Effector CD4-positive, alpha-beta T cell (primary cell): ENCODE measurements at regions not wholly inside any gene's neighbourhood (a gene's known extent, or its start where the extent isn't known, plus 50 kb on each side); places are given as distances from the start of the nearest gene placed in this dataset.

Source experiments
- DNase-seq: peaks from one replicate; pipeline ENCODE4 v3.0.0-alpha.2; 2020

DNA sequence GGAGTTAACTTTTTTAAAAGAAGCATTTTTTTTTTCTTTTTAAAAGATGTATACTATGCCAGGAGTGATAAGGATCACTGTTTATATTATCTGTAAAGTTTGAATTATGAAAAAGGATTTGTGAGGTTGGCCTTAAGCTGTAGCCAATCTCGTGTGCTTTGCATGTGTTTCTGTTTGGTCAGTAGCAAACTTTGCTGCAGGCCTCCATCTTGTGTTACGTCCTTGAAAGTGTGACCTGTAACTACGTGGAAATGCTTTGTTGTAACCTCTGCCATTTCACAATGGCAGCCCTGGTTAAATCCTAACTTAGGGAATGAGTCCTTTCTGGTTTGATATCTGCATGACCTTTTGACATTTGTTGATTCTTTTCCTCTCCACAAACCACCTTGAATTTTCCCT is 1345.6 kb downstream of the NSUN3 start:
- DNase-seq, result no peak

DNA sequence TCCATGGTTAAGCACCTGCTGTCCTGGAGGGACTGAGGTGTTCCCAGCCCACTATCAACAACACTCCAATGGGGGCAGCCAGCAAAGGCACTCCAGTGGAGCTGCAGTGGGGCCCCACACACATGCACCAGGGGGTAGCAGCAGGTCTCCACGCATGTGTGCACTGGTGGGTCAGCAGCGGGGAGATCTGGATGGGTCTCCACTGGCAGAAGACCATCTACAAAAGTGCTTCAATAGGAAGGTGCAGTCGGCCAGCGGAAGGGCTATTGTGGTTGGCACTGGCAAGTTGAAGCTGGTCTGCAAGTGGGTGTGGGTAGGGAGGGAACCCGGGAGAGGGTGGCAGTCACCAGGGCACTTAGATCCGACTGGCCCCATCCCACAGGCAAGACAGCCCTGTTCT is 1355.4 kb downstream of the NSUN3 start:
- DNase-seq, result no peak

- no peak for DNase-seq
Measured at GRCh38 chr3:95424279-95424678, 1361.4 kb downstream of the NSUN3 start.

DNA sequence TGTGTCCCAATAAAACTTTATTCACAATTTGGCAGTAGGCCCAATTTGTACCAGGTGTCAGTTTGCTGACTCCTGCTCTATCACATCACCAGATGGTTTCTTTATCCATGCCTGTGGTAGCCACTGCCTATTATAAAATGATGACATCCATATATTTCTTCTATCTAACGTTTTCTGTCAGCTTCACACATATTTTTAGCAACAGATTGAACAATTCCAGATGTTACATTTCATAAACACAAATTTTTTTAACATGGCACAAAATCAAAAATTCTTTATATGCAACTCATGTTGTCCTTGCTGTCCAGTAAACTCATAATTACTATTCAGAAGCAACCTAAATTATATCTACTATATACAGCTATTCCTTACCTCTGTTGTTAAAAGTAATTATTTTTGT is 1371.6 kb downstream of the NSUN3 start:
- no peak for DNase-seq

- no peak for DNase-seq
Measured at GRCh38 chr3:95437409-95437808, 1374.5 kb downstream of the NSUN3 start.

DNA sequence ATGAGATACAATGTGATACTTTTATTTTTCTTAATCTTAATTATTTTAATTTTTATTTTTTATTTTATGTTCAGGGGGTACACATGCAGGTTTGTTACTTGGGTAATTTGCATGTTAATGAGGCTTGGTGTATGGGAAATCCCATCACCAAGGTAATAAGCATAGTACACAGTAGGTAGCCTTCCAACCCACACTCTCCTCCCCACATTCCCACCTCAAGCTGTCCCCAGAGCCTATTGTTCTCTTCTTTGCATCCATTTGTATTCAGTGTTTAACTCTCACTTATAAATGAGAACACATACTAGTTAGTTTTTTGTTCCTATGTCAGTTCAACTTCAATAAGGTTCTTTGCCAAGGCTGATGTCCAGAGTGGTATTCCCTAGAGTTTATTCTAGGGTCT is 1375.4 kb downstream of the NSUN3 start:
- DNase-seq, result no peak

DNA sequence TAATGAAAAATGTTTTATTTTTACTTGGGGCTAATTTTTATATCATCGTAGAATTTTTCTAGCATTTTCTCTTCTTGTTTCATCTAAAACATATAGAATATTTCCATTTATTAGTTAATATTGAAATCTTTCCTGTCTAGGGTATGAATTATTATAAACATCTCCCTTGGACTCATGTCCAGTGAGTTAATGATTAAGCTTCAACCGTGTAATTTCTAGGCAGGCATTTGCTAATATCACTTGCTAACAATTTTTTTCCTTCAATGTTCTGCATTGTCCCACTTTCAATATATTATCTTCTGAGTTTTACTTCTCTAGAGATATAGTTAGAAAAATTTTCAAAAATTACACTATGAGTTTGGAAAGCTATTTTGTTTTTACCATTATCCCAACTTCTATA is 1371.6 kb upstream of the EPHA6 start:
- no peak for DNase-seq

- no peak for DNase-seq
Measured at GRCh38 chr3:95449841-95450240, 1364.6 kb upstream of the EPHA6 start.

DNA sequence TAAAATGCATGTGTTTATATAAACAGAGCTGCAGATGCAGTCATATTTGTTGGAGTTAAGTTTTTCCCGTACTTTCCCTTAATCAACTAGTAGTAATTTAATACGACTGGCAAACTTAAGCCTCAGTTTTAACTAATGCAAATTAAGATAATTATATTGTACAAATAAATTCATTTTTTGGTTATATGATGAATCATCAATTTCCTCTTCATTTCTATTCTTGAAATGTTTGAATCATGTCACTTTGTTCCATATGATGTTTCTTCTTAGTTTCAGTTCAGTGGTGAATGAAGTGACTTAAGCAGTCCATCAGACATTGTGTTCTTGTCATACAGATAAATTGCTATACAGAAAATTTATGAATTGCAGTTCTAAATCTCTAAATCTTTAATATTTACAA is 1361.2 kb upstream of the EPHA6 start:
- DNase-seq, result no peak

DNA sequence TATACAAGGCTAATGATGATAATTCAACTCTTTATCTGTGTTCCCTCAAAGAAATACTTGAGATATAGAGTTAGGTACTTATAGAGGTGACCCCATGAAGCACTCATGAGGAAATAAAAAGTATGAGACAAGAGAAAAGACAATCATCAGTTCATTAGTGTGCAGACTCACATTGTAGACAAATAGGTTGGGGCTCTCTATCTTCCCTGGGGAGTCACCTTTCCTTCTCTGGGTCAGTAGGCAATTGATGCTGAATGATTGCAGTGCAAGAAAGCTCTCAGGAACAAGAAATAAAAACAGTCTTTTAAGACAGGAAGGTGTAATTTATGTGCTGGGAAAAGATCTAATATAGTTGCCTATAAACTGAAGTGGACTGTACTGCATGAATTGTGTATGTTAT is 1357.6 kb upstream of the EPHA6 start:
- DNase-seq, result no peak

DNA sequence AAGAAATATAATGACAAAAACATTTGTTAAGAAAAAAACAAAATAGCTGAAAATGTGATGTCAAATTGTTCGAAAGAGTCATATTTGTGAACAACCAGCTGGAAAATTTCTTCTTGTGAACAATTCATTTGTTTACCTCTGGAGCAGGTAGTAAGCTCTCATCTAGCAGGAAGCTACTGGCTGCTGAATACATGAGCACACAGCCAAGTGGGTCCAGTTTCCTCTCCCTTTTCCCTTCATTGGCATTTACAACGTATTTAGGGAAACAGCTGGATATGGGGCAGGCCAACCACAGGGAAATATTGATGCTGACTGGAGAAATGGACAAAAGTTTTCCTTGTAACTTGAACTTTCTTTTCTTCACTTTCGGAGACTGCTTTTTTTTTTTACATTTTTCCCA is 1354.7 kb upstream of the EPHA6 start:
- no peak for DNase-seq

GRCh38 chr3:95460274-95460673 is 1354.1 kb upstream of the EPHA6 start:
- DNase-seq, result no peak

- no peak for DNase-seq
Measured at GRCh38 chr3:95462161-95462560, 1352.2 kb upstream of the EPHA6 start.

DNA sequence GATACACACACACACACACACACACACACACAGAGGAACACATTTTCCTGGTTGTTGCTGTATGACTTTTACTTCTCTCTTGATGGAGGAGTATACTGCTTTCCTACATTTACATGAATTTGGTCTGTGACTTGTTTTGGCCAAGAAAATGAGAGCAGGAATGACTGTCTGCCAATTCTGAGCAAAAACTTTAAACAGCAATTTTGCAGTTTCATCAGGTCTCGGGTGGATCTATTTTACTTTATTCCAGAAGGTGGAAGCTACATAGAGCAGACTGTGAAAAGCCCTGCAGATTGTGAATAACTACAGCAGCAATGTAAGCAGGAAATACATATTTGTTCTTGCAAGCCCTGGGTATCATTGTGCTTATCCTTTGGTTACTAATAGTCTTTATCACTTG is 1350.0 kb upstream of the EPHA6 start:
- no peak for DNase-seq

DNA sequence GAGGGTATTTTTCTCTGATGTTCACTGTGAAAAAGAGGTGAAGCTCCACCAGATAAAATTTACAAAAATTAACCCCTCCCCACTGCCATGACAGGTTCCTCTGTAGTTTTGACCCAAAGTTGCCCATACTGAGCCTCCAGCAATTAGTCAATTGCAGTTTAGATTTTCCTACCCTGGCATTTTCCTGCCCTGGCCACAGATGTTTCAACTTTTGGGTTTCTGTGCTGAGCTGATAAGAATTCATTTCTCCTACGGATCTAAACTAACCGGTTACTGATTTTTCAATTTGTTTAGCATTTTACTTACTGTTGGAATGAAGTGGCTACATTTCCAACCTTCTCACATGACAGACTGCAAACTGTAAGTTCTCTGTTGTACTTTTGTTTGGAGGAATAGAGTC is 1346.1 kb upstream of the EPHA6 start:
- no peak for DNase-seq

GRCh38 chr3:95474338-95474737 is 1340.1 kb upstream of the EPHA6 start:
- DNase-seq, result no peak

- no peak for DNase-seq
Measured at GRCh38 chr3:95476534-95476933, 1337.9 kb upstream of the EPHA6 start.

- DNase-seq, result no peak
Measured at GRCh38 chr3:95506174-95506573, 1308.2 kb upstream of the EPHA6 start.

- DNase-seq, result no peak
Measured at GRCh38 chr3:95508124-95508523, 1306.3 kb upstream of the EPHA6 start.

DNA sequence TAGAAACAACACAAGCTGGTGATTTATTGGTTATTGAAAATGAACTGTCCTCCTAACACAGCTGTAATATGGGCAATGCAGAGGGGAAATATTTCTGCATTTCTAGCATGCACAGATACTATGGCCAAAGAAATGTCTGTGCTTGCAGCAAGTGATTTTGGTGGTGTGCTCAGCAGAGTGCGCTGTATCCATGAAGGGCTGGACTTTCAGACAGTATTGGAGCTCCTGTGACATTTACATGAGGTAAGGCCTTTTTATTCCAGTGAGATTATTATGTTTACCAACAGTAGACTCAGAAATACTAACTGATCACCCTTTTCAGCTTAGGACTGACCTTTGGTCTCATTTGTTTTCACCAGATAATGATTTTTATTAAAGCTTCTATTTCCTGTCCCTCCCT is 1302.6 kb upstream of the EPHA6 start:
- no peak for DNase-seq

GRCh38 chr3:95514260-95514659 is 1300.1 kb upstream of the EPHA6 start:
- DNase-seq, result no peak

DNA sequence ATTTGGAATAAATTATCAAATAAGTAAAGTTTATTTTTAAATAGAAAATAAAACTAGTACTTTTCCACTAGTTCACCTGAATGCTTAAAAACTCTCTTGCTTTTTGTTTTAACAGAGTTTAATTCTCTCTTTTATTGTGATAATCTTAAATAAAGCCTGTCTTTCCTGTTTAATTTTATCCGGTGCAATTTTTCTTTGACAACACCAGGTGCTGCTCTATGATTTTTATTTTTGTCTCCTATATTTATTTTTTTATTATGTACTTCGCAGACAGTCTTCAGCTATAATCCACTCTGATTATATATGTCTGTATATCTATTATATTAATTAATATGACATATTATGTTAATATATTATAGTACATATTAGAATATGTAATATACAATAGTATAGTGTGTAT is 1293.0 kb upstream of the EPHA6 start:
- DNase-seq, result no peak

- DNase-seq, result no peak
Measured at GRCh38 chr3:95522449-95522848, 1291.9 kb upstream of the EPHA6 start.

GRCh38 chr3:95539950-95540483 is 1274.4 kb upstream of the EPHA6 start:
- DNase-seq, result no peak

DNA sequence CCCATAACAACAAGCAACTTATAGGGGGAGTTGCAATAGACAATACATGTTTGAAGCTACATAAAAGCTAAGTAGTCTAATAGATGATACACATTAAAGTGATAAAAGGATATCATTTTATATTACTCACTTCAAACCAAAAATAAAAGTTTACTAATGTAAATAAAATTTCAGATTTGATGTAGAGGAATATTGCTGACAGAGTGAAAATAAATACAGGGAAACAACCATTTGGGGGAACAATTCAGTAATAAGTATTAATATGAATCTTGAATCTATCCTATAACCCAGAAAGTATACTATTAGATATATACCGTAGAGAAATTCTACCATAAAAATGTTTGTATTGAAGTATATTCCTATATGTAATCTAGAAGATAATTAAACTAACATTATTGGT is 1248.9 kb upstream of the EPHA6 start:
- DNase-seq, result no peak

- no peak for DNase-seq
Measured at GRCh38 chr3:95567346-95567745, 1247.0 kb upstream of the EPHA6 start.
